HG03442 (cell line): ENCODE measurements at regions not wholly inside any gene's neighbourhood (a gene's known extent, or its start where the extent isn't known, plus 50 kb on each side); places are given as distances from the start of the nearest gene placed in this dataset.

ENCODE experiments used
- ATAC-seq: cut with Tn5 transposase; IDR thresholded peaks from one replicate; pipeline ENCODE4 v1.9.1; 2021; ENCODE audit warnings: mild to moderate bottlenecking, moderate library complexity; ENCODE audit not compliant: unreplicated experiment

GRCh38 chr21:27694667-27695066 lies 727.8 kb upstream of the ADAMTS5 start:
- ATAC-seq, result no peak

GRCh38 chr21:27693376-27693775 lies 726.5 kb upstream of the ADAMTS5 start:
- no peak for ATAC-seq

- no peak for ATAC-seq
Observed at GRCh38 chr21:27691516-27691915, 724.6 kb upstream of the ADAMTS5 start.

GRCh38 chr21:27691006-27691405 lies 724.1 kb upstream of the ADAMTS5 start:
- no peak for ATAC-seq

GRCh38 chr21:27690426-27690825 lies 723.5 kb upstream of the ADAMTS5 start:
- ATAC-seq, result no peak

GRCh38 chr21:27688773-27689172 lies 721.9 kb upstream of the ADAMTS5 start:
- no peak for ATAC-seq

- ATAC-seq, result no peak
Observed at GRCh38 chr21:27683292-27683691, 716.4 kb upstream of the ADAMTS5 start.

GRCh38 chr21:27681841-27682240 lies 715.0 kb upstream of the ADAMTS5 start:
- ATAC-seq, result no peak

- no peak for ATAC-seq
Observed at GRCh38 chr21:27681038-27681437, 714.1 kb upstream of the ADAMTS5 start.

GRCh38 chr21:27680181-27680580 lies 713.3 kb upstream of the ADAMTS5 start:
- ATAC-seq, result no peak

GRCh38 chr21:27678511-27678910 lies 711.6 kb upstream of the ADAMTS5 start:
- no peak for ATAC-seq

GRCh38 chr21:27677546-27677945 lies 710.7 kb upstream of the ADAMTS5 start:
- ATAC-seq, result no peak

GRCh38 chr21:27675306-27675705 lies 708.4 kb upstream of the ADAMTS5 start:
- no peak for ATAC-seq

- ATAC-seq, result no peak
Observed at GRCh38 chr21:27674041-27674615, 707.2 kb upstream of the ADAMTS5 start.

GRCh38 chr21:27673581-27673980 lies 706.7 kb upstream of the ADAMTS5 start:
- ATAC-seq, result no peak

GRCh38 chr21:27671207-27671606 lies 704.3 kb upstream of the ADAMTS5 start:
- no peak for ATAC-seq

- no peak for ATAC-seq
Observed at GRCh38 chr21:27653481-27653880, 686.6 kb upstream of the ADAMTS5 start.

- ATAC-seq, result no peak
Observed at GRCh38 chr21:27649762-27650161, 682.9 kb upstream of the ADAMTS5 start.

GRCh38 chr21:27649323-27649722 lies 682.4 kb upstream of the ADAMTS5 start:
- no peak for ATAC-seq

GRCh38 chr21:27648560-27648959 lies 681.7 kb upstream of the ADAMTS5 start:
- no peak for ATAC-seq

- no peak for ATAC-seq
Observed at GRCh38 chr21:27647921-27648320, 681.0 kb upstream of the ADAMTS5 start.

- ATAC-seq, result no peak
Observed at GRCh38 chr21:27647401-27647800, 680.5 kb upstream of the ADAMTS5 start.

- ATAC-seq, result no peak
Observed at GRCh38 chr21:27646691-27647090, 679.8 kb upstream of the ADAMTS5 start.
